ENCODE measurements at regions not wholly inside any gene's neighbourhood (a gene's known extent, or its start where the extent isn't known, plus 50 kb on each side); places are given as distances from the start of the nearest gene placed in this dataset.

DNA sequence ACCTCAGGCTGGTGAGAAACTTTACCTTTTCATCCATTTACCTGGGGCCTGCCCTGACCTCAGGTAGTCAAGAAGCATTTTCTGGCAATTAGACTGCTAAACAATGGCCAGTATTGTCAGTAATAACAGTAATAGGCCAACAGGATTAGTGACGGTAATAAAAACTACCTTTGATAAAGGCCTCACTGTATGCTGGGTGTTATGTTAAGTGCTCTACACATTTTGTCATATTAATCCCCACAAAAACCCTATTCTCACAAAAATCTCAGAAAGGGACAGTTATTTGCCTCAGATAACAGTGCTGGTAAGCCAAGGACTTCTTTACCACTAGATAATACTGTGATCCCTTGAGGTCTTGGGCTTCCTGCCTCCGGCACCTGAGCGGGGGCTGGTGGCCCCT lies 191.4 kb downstream of the FOXD2 start:
- DNase-seq (ENCODE audit: low read depth in 2 of 2): no peak

DNA sequence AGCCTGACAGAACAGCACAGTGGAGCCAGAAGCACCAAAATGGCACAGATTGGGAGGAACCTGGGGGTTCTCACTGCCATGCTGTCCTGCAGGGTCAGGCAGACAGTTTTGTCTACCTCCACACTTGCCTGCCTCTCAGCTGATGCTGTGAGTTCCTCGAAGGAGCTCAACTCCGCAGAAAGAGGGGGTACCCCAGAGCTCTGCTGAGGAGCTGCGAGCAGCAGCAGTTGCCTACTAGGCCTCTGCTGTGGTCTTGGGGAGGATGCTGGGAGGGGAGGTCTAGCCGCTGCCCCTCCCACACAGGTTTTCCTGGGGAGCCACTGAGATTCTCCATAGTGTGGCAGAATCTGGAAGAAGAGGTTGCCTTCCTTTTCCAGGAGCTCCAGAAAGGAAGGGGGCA lies 192.5 kb downstream of the FOXD2 start:
- DNase-seq (ENCODE audit: low read depth in 2 of 2): no peak

DNA sequence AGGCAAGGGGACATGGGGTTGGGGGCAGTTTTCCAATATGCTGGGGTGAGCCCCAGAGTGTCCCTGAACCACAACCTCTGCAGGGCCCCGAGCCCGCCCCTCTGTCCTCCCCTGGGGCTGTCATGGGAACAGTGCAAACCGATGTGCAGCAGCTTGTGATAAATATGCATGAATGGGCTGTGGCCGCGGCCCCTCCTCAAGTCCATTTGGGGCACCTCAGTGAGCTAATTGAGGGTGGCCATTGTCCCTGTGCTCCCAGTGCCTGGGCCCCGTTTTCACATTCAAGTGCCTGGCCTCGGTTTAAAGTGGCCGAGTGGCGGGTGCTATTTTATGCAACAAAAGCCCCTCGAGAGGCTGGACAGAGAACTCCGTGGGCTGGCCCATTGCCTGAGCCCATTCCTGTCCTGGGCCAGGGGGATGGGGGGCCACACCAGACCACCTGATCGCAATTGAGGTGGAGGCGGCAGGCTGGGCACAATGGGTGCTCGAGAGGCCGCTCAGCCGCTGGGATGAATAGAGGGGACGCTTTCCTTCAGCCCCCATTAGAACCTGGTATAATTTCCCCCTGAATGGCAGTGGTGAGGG lies 193.7 kb downstream of the FOXD2 start:
- no peak for DNase-seq (ENCODE audit: low read depth in 2 of 2)

DNA sequence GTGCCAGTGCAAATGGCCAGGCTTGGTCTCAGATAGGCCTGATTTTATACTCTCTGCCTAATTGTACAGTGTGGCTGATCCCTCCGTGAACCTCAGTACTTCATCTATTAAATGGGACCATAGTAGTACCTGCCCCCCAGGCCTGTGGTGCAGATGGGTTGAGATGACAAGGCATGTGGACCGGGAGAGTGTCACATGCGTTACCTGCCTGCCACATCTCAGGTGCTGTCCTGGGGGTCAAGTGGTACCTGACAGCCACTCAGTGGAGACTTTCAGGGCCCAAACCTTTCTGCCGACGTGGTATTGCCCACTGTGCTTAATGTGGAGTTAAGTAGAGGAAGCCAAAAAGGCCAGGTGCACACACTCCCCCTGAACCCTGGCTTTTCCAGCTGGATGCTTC lies 197.3 kb downstream of the FOXD2 start:
- no peak for DNase-seq (ENCODE audit: low read depth in 2 of 2)

DNA sequence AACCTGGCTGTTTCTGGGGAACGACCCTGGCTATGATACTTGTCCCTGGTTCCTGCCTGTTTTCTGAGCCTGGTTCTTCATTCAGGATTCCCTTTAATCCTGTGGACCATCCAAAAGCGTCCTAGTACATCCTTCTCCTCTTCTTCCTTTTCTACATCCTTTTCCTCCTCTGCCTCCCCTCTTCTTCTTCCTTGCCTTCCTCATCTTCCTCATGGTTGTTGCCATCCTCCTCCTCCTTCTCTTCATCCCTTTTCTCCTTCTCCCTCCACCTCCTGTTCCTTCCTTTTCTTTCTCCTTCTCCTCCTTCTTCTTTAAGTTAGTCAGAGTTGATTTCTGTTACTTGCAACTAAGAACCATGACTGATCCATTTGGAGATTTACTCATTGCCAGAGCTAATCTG lies 197.8 kb downstream of the FOXD2 start:
- no peak for DNase-seq (ENCODE audit: low read depth in 2 of 2)

DNA sequence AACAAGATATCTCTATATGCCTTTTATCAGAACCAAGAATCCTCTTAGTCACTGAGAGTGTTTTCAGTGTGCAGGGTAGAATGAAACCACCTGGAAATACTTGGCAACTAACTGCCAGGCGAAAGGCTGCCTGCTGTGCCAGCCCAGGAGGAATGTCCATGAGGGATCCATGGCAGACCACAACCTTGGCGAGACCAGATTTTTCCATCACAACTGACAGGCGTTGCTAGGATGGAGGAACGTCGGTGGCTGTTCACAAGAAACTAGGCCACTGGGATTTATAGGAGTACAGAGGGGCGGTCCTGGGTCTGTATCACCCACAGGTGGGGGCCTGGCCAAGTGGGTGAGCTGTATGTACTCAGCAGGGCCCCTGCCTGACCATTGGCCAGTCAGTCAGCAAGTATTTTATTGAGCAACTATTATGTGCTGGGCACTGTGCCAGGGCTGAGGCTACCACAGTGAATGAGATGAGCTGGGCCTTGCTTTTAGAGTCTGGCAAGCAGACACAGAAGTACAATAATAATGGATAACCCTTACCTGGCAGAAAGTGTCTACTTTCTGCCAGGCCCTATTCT lies 199.4 kb downstream of the FOXD2 start:
- no peak for DNase-seq (ENCODE audit: low read depth in 2 of 2)

DNA sequence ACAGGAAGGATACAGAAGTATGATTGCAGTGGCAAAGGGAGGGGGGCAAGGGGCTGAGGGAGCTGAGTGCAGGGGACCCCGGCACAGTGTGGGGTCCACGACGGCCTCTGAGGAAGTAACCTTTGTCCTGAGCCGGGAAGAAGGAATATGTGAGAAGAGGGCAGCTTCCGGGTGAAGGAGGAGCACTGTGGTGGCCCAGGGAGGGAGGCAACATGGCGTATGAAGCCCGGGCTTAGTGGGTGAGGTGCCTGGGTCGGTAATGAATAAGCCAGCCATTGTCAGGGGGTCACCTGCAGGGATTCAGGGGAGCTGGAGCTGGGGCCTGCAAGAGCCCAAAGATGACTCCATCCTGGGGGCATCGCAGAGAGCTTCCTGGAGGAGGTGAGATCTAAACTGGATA lies 200.4 kb downstream of the FOXD2 start:
- no peak for DNase-seq (ENCODE audit: low read depth in 2 of 2)

DNA sequence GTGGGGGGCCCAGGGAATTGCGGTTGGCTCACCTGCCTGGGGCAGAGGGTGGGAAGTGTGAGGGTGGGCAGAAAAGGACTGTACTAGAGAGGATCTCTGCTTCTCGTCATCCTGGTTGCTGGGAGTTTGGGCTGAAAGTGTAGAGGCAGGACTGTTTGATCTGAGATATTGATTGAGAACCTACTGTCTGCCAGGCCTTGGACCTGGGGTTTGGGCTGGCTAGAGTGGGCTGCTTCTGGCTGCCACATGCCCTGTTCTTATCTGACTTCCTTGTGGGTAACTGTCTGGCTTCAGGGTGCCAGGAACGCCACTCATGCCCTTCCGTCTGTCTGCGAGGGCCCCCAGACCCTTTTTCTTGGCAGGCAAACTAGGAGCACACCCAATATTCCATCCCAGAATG lies 200.9 kb downstream of the FOXD2 start:
- DNase-seq (ENCODE audit: low read depth in 2 of 2): no peak

DNA sequence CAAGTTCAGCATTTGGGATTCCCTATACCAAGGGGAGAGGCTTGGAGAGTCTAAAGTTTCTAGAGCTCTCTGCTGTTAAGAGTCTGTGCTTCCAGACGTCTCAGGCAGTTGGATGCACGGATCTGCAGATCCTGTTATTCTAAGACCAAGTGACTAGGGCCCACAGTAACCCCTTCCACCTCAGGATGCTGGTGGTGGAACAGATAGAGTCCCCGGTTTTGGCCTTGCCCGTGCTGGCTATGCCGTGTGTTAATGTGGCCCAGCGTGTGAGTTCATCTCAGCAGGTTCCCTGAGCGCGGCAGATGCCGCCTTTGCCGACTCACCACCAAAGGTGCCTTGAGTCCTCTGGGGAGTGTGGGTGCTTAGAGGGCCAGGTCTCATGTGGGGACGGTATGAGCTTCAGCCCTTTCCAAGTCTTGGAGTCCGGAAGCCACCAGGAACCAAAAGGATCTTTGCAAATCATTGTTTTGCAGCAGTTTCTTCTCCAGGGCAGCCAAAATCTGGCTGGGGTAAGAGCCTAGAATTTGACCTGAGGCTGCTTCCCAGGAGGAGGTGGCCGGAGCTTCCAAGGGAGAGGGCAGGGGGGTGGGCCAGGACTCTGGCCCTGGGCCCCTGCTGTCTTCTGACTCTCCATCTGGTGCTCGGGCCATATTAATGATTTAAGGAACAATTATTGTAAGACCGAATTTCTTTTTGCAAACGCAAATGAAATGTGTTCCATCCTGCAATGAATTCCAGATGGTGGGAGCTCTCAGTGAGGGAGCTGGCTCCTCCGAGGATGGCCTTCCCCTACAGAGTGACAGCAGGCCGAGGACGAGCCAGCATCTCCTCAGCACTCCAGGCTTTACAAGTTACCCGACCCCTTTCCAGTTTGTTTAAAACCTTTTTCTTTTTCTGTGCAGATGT lies 205.7 kb downstream of the FOXD2 start:
- no peak for DNase-seq (ENCODE audit: low read depth in 2 of 2)

DNA sequence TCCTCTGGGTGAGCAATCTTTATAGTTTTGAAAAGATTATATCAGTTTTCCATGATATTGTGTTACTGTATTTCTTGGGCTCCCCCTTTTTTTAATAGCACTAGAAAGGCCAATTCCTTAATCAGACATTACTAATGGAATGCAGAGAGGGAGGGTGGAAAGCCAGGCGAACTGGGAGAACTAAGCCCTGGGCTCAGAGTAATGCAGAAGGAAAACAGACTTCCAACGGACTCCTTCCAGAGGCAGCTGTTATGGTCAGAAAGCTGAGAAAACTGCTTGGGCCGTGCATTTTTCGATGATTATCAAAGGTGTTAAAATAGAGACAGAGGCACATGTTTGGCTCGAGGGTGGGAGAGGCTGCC lies 206.3 kb downstream of the FOXD2 start:
- DNase-seq (ENCODE audit: low read depth in 2 of 2): no peak

DNA sequence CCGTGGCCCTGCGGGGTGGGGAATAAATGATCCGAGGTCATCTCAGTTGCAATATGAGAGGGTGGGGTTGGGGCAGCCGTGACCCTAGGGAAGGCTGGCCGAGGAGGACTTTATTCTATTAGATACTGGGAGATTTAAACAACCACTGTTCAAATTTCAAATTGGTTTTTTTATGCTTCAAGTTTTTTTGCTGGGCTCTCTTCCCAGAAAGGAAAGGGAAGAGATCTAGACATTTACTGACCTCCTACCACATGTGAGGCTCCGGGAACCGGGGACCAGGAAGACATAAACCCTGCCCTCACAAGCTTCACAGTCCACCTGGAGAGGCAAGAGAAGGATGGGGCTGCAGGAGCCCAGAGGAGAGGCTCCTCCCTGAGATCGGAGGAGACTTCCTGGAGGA lies 207.3 kb downstream of the FOXD2 start:
- DNase-seq (ENCODE audit: low read depth in 2 of 2): no peak

DNA sequence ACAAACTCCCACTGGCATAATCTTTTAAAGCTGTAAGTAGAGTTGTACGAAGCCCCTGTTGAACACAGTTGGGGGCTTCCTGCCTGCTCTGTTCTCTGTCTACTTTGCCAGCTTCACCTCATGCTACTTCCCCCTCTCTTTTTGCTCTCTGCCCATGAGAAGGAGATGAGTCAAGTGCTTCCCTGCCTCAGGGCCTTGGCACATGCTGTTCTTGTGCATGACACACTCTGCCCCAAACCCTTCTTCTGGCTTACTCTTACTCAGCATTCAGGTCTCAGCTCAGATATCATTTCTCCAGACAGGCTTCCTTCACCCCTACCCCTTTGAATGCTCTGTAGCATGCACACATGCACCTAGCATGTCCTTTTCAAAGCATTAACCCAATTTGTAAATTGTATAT lies 208.8 kb downstream of the FOXD2 start:
- DNase-seq (ENCODE audit: low read depth in 2 of 2): no peak

DNA sequence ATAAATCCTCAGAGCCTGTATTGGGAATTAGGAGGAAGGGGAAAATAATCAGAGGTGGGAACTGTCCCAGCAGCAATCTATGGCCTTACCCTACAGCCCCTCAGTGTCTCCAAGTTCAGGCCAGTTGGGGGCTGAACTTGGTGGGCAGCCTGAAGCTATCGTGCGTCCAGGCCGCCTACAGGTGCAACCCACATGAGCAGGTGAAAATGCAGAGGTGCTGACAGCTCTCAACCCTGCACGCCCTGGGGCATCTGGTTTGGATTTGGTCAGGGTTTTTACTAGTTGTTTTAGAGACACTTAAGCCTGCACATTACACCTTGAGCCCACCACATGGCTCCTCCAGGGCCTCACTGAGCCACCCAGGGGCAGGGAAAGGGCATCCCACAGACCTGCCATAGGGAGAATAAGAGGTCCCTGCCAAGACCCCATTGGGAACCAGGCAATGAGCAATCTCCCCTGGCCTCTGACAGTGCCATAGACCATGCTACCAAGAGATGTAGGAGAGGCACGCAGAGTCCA lies 209.5 kb downstream of the FOXD2 start:
- DNase-seq (ENCODE audit: low read depth in 2 of 2): no peak

DNA sequence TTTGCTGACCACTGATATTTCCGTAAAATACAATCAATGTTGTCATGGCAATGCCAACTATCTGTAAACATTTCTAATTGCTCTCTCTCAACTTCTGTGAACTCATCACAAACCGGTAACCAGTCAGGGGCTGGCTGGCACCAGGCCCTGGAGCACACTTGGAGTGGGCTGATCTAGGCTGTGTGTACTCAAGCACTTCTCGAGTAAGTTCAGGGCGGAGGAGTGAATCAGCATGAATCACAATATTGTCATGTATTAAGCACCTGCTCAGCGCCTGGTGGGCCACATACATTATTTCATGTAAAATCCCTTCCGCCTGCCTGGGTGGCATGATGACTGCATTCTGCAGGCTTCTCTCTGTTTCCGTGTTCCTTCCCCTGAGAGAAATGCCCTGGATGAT lies 212.4 kb downstream of the FOXD2 start:
- no peak for DNase-seq (ENCODE audit: low read depth in 2 of 2)

DNA sequence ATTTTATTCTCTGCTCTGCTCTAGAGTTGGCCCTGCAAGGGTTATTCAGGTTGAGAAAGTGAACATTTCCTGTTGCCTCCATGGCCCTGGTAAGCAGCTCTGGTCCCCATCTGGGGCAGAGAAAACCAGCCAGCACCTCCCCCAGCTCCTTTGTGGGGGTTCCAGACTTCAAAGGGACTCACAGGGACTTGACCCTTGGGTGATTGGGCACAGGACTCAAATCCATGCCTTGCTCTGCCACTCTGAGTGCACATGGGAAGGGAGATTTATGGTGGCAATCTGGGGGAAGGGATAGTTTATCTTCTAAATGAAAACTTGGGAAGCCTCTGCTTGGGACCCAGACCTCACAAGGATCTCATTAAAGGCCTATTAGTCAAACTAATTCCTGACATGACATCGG lies 212.8 kb downstream of the FOXD2 start:
- DNase-seq (ENCODE audit: low read depth in 2 of 2): no peak

DNA sequence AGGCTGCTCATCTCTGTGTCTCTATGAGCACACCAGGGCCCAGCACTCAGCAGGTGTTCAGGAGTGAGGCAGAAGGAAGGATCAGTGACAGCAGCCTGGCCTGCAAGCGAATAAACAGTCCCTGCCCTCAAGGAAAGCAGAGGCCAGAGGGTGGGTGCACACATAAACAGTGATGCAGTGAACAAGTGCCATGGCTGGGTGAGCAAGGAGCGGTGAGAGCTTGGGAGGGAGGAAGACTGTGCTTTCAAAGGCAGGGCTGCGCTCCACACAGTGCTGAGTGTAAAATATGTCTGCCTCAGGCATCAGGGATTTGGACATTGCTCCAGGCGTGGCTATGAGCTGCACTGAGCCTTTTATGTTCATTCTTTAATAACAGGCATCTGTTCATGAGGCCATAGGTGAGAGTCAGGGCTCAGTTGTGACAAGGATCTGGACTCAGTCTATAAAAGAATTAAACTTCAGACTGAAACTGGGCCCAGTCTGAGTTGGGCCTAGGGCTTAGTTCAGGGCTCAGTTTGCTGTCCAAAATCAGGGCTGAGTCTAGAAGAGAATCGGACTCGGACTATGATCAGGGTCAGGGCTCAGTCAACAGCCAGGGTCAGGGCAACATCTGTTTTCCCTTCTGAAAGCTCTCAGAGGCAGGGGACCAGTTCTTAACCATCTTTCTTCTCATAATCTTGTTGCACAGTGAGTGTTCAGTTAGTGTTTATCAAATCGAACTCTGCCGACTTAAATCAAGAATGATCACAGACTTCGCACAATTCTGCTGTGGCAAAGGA lies 213.7 kb downstream of the FOXD2 start:
- no peak for DNase-seq (ENCODE audit: low read depth in 2 of 2)

DNA sequence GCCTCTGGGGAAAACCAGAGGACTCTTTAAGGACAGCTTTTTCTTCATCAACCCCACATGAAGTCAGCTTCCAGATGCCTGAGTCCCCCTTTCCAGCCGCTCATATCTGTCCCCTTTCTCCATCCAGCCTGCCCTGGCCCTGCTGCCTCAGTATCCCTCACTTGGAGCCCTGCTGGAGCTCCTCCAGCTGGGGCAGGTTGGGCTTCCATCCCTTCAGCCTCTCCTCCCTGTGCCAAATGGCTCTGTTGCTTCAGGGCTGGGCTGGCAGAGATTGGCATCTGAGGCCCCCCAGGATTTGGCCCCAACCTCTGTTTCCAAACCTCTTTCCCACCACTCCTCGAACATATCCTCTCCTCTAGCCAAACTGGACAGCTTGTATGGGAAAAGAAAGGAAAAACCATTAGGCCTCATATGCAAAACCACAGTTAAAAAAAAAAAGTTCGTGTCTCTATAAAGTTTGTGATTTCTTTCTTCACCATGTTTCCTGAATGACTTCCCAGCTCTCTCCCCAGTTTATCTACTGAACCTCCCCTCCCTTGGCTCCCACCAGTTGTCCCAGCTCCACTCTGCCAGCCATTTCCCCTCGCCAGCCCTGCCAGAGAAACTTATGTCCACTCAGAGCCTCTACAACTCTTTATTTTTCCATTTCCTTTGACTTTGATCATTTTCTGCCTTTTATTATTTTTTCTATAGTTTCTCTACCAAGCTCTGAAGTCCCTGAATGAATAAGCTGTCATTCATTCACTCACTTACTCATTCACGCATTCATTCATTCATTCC lies 217.9 kb downstream of the FOXD2 start:
- DNase-seq (ENCODE audit: low read depth in 2 of 2): no peak

DNA sequence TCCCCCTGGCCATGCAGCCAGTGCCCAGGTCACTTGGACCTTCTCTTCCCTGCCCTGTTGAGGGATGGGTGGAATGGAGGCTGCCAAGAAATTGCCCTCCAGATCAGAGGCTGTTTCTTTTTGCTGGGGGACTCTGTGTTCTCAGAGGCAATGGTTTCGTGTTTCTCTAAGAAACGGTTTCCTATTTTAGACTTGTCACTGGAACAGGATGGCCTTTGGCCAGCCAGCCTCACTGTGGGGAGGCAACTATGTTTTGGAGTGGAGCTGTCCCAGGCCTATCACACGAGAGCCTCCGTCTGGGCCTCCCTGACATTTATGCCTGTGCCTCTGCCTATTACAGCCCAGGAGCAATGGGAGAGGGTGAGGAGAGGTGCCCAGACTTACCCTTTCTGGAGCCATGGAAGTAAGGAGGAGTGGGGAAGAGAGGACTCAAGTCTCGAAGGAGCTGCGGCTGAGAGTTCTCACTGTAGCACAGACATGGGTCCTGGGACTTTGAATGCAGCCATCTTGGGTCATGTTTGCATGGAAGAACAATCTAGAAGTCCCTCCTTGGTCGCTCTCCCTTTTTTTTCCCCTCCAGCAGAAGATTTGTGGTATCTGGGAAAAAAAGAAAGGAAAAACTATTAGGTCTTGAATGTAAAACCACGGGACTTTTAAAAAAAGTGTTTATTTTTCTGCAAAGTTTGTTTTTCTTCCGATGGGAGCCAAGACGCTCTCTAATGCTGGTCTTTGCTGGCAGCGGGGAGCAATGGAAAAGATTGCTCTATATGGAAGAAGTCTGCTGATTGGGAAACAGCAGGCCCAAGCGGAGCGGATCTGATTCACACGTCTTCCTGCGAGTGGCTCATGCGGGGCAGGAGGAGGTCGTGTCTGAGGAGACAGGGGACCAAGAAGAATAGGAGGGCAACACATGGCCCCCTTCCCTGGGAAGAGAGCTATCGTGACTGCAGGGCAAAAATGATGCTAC lies 219.2 kb downstream of the FOXD2 start:
- no peak for DNase-seq (ENCODE audit: low read depth in 2 of 2)

DNA sequence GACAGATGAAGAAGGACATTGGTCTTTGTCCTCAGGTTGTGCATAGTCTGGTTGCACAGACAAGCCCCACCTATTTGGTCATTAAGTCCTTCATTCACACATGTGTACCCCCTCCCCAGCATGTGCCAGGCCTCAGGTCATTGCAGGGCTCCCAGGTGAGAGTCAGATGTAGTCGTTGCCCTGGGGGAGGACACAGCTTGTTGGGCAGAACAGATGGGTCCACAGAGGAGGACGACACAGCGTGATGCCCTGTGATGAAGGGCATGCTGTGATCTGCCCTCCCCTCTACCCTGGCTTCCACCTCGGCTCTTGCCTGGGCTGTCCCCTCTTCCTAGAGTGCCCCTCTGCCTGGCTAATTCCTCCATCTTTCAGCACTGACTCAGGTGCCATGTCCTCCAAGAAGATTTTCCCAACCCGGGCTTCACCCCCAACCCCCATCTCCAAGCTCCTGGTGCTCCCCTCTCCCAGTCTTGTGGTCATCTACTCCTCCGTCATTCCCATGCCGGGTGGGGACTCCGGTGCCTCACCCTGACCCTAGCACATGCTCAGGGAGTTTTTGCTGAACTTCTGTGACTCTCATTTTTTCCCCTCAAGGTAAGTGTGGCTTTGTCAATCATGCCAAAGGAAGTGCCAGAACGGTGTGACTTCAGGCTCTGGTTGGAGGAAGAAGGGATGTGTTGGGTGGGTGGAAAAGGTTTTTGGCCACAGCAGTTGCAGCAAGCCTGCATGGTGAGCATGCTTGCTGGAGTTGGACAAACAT lies 220.5 kb downstream of the FOXD2 start:
- DNase-seq (ENCODE audit: low read depth in 2 of 2): no peak

DNA sequence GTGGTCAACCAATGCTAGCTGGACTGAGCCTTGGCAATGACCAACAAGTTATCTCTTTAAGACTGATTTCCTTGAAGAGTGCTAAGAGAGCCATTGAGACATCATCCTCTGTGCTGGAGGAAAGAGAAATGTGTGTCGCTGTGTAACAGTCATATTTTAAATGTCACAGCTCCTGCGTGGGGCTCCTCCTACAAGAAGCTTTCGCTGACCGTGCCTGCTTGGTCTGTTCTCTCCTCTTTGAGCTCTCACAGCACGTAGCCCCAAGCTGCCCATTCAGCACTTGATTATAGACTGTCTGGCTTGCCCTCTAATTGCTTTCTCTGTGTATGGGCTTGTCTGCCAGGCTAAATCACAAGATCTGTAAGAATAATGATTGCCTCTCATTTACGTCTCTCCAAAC lies 221.3 kb downstream of the FOXD2 start:
- DNase-seq (ENCODE audit: low read depth in 2 of 2): no peak

All from stimulated activated CD8-positive, alpha-beta memory T cell treated with anti-CD3 and anti-CD28 coated beads, Interleukin-2, amount 100 ng/mL, for 48 hours (primary cell).